ENCODE measurements at regions not wholly inside any gene's neighbourhood (a gene's known extent, or its start where the extent isn't known, plus 50 kb on each side); places are given as distances from the start of the nearest gene placed in this dataset.

GRCh38 chr2:35443087-35443486 lies 912.5 kb upstream of the CRIM1 start:
- TF ChIP-seq CTCF (conservative IDR thresholded peaks at IDR 0.05) (no peak), EZH2 (IDR thresholded peaks at IDR 0.05; ENCODE audit: low read depth) (no peak)

All from PC-9 (cell line).